ENCODE measurements at regions not wholly inside any gene's neighbourhood (a gene's known extent, or its start where the extent isn't known, plus 50 kb on each side); places are given as distances from the start of the nearest gene placed in this dataset.

- no peak for DNase-seq
- Histone ChIP-seq H3K36me3 (replicated peaks; ENCODE audit: control insufficient read depth, insufficient read depth, low read length) (no peaks in the 10 kb centered on the region), H3K27me3 (ENCODE audit: control insufficient read depth, insufficient read depth, low read length) (no peaks in the 10 kb centered on the region), H3K4me3 (ENCODE audit: insufficient read depth, low read depth, low read length) (no peak overlapping the region)
These were observed 328.2 kb upstream of the COL3A1 start for GRCh38 chr2:188645986-188646385.

GRCh38 chr2:188647430-188648070 lies 326.6 kb upstream of the COL3A1 start:
- Histone ChIP-seq H3K27me3 (ENCODE audit: control insufficient read depth, insufficient read depth, low read length) (no peaks in the 10 kb centered on the region), H3K36me3 (replicated peaks; ENCODE audit: control insufficient read depth, insufficient read depth, low read length) (no peaks in the 10 kb centered on the region), H3K4me3 (ENCODE audit: insufficient read depth, low read depth, low read length) (no peak overlapping the region)
- DNase-seq, result no peak

- Histone ChIP-seq H3K27me3 (ENCODE audit: control insufficient read depth, insufficient read depth, low read length) (no peaks in the 10 kb centered on the region), H3K4me3 (ENCODE audit: insufficient read depth, low read depth, low read length) (no peak overlapping the region), H3K36me3 (replicated peaks; ENCODE audit: control insufficient read depth, insufficient read depth, low read length) (no peaks in the 10 kb centered on the region)
- DNase-seq, result no peak
These were observed 314.3 kb upstream of the COL3A1 start for GRCh38 chr2:188659656-188660406.

- H3K36me3 ChIP-seq (replicated peaks; ENCODE audit: control insufficient read depth, insufficient read depth, low read length), result no peaks in the 10 kb centered on the region
- no peaks in the 10 kb centered on the region for H3K27me3 ChIP-seq (ENCODE audit: control insufficient read depth, insufficient read depth, low read length)
- H3K4me3 ChIP-seq (ENCODE audit: insufficient read depth, low read depth, low read length), result no peak overlapping the region
- no peak for DNase-seq
These were observed 310.9 kb upstream of the COL3A1 start for GRCh38 chr2:188663301-188663700.

- Histone ChIP-seq H3K4me3 (ENCODE audit: insufficient read depth, low read depth, low read length) (no peak overlapping the region), H3K36me3 (replicated peaks; ENCODE audit: control insufficient read depth, insufficient read depth, low read length) (no peaks in the 10 kb centered on the region), H3K27me3 (ENCODE audit: control insufficient read depth, insufficient read depth, low read length) (no peaks in the 10 kb centered on the region)
- no peak for DNase-seq
These were observed 309.8 kb upstream of the COL3A1 start for GRCh38 chr2:188664416-188664815.

- no peaks in the 10 kb centered on the region for H3K36me3 ChIP-seq (replicated peaks; ENCODE audit: control insufficient read depth, insufficient read depth, low read length)
- no peaks in the 10 kb centered on the region for H3K27me3 ChIP-seq (ENCODE audit: control insufficient read depth, insufficient read depth, low read length)
- no peak overlapping the region for H3K4me3 ChIP-seq (ENCODE audit: insufficient read depth, low read depth, low read length)
- no peak for DNase-seq
These were observed 309.1 kb upstream of the COL3A1 start for GRCh38 chr2:188664951-188665595.

- H3K4me3 ChIP-seq (ENCODE audit: insufficient read depth, low read depth, low read length), result no peak overlapping the region
- DNase-seq, result no peak
- H3K36me3 ChIP-seq (replicated peaks; ENCODE audit: control insufficient read depth, insufficient read depth, low read length), result no peaks in the 10 kb centered on the region
- H3K27me3 ChIP-seq (ENCODE audit: control insufficient read depth, insufficient read depth, low read length), result no peaks in the 10 kb centered on the region
These were observed 308.4 kb upstream of the COL3A1 start for GRCh38 chr2:188665727-188666304.

GRCh38 chr2:188666503-188666902 lies 307.7 kb upstream of the COL3A1 start:
- DNase-seq, result no peak
- Histone ChIP-seq H3K27me3 (ENCODE audit: control insufficient read depth, insufficient read depth, low read length) (no peaks in the 10 kb centered on the region), H3K4me3 (ENCODE audit: insufficient read depth, low read depth, low read length) (no peak overlapping the region), H3K36me3 (replicated peaks; ENCODE audit: control insufficient read depth, insufficient read depth, low read length) (no peaks in the 10 kb centered on the region)

- H3K4me3 ChIP-seq (ENCODE audit: insufficient read depth, low read depth, low read length), result no peak overlapping the region
- no peak for DNase-seq
- no peaks in the 10 kb centered on the region for H3K27me3 ChIP-seq (ENCODE audit: control insufficient read depth, insufficient read depth, low read length)
- no peaks in the 10 kb centered on the region for H3K36me3 ChIP-seq (replicated peaks; ENCODE audit: control insufficient read depth, insufficient read depth, low read length)
These were observed 306.0 kb upstream of the COL3A1 start for GRCh38 chr2:188668017-188668680.

GRCh38 chr2:188675391-188676009 lies 298.7 kb upstream of the COL3A1 start:
- DNase-seq, result no peak
- H3K4me3 ChIP-seq (ENCODE audit: insufficient read depth, low read depth, low read length), result no peak overlapping the region
- H3K36me3 ChIP-seq (replicated peaks; ENCODE audit: control insufficient read depth, insufficient read depth, low read length), result no peaks in the 10 kb centered on the region
- no peaks in the 10 kb centered on the region for H3K27me3 ChIP-seq (ENCODE audit: control insufficient read depth, insufficient read depth, low read length)

- no peak for DNase-seq
- Histone ChIP-seq H3K27me3 (ENCODE audit: control insufficient read depth, insufficient read depth, low read length) (no peaks in the 10 kb centered on the region), H3K36me3 (replicated peaks; ENCODE audit: control insufficient read depth, insufficient read depth, low read length) (no peaks in the 10 kb centered on the region), H3K4me3 (ENCODE audit: insufficient read depth, low read depth, low read length) (no peak overlapping the region)
These were observed 298.2 kb upstream of the COL3A1 start for GRCh38 chr2:188676010-188676400.

GRCh38 chr2:188677142-188677541 lies 297.0 kb upstream of the COL3A1 start:
- no peak for DNase-seq
- Histone ChIP-seq H3K27me3 (ENCODE audit: control insufficient read depth, insufficient read depth, low read length) (no peaks in the 10 kb centered on the region), H3K36me3 (replicated peaks; ENCODE audit: control insufficient read depth, insufficient read depth, low read length) (no peaks in the 10 kb centered on the region), H3K4me3 (ENCODE audit: insufficient read depth, low read depth, low read length) (no peak overlapping the region)

- no peak for DNase-seq
- no peaks in the 10 kb centered on the region for H3K36me3 ChIP-seq (replicated peaks; ENCODE audit: control insufficient read depth, insufficient read depth, low read length)
- no peaks in the 10 kb centered on the region for H3K27me3 ChIP-seq (ENCODE audit: control insufficient read depth, insufficient read depth, low read length)
- H3K4me3 ChIP-seq (ENCODE audit: insufficient read depth, low read depth, low read length), result no peak overlapping the region
These were observed 295.3 kb upstream of the COL3A1 start for GRCh38 chr2:188678882-188679281.

- no peaks in the 10 kb centered on the region for H3K27me3 ChIP-seq (ENCODE audit: control insufficient read depth, insufficient read depth, low read length)
- H3K4me3 ChIP-seq (ENCODE audit: insufficient read depth, low read depth, low read length), result no peak overlapping the region
- no peaks in the 10 kb centered on the region for H3K36me3 ChIP-seq (replicated peaks; ENCODE audit: control insufficient read depth, insufficient read depth, low read length)
- no peak for DNase-seq
These were observed 291.3 kb upstream of the COL3A1 start for GRCh38 chr2:188682838-188683237.

Measured in H7 (cell line).